ENCODE measurements at regions not wholly inside any gene's neighbourhood (a gene's known extent, or its start where the extent isn't known, plus 50 kb on each side); places are given as distances from the start of the nearest gene placed in this dataset.

GRCh38 chr7:153470004-153470671 is 582.1 kb upstream of the DPP6 start:
- TF ChIP-seq CTCF (IDR thresholded peaks at IDR 0.05) (no peak), POLR2A (IDR thresholded peaks at IDR 0.05) (no peak)
- Histone ChIP-seq H3K4me3 (no peak overlapping the region), H3K9me3 (no peaks in the 10 kb centered on the region), H3K27ac (no peak overlapping the region), H3K36me3 (no peaks in the 10 kb centered on the region), H3K27me3 (no peaks in the 10 kb centered on the region), H3K4me1 (no peaks in the 10 kb centered on the region)
- no peak for DNase-seq

GRCh38 chr7:153472516-153472915 is 579.7 kb upstream of the DPP6 start:
- TF ChIP-seq CTCF (IDR thresholded peaks at IDR 0.05) (no peak), POLR2A (IDR thresholded peaks at IDR 0.05) (no peak)

GRCh38 chr7:153473185-153473584 is 579.0 kb upstream of the DPP6 start:
- DNase-seq, result no peak
- no peaks in the 10 kb centered on the region for H3K9me3 ChIP-seq
- TF ChIP-seq CTCF (IDR thresholded peaks at IDR 0.05) (no peak), POLR2A (IDR thresholded peaks at IDR 0.05) (no peak)

More at GRCh38 chr7:153472516-153472915, 579.7 kb upstream of the DPP6 start:
- DNase-seq, result no peak
- Histone ChIP-seq H3K9me3 (no peaks in the 10 kb centered on the region), H3K27me3 (no peaks in the 10 kb centered on the region), H3K36me3 (no peaks in the 10 kb centered on the region), H3K4me1 (no peaks in the 10 kb centered on the region), H3K27ac (no peak overlapping the region), H3K4me3 (no peak overlapping the region)

GRCh38 chr7:153475239-153475638 is 577.0 kb upstream of the DPP6 start:
- TF ChIP-seq POLR2A (IDR thresholded peaks at IDR 0.05) (no peak), CTCF (IDR thresholded peaks at IDR 0.05) (no peak)
- Histone ChIP-seq H3K27ac (no peak overlapping the region), H3K27me3 (no peaks in the 10 kb centered on the region), H3K4me3 (no peak overlapping the region), H3K4me1 (no peaks in the 10 kb centered on the region), H3K36me3 (no peaks in the 10 kb centered on the region), H3K9me3 (no peaks in the 10 kb centered on the region)
- DNase-seq, result no peak

More at GRCh38 chr7:153473185-153473584, 579.0 kb upstream of the DPP6 start:
- Histone ChIP-seq H3K4me1 (no peaks in the 10 kb centered on the region), H3K4me3 (no peak overlapping the region), H3K36me3 (no peaks in the 10 kb centered on the region), H3K27ac (no peak overlapping the region), H3K27me3 (no peaks in the 10 kb centered on the region)

- Histone ChIP-seq H3K4me3 (no peak overlapping the region), H3K27me3 (no peaks in the 10 kb centered on the region), H3K9me3 (no peaks in the 10 kb centered on the region), H3K36me3 (no peaks in the 10 kb centered on the region), H3K4me1 (no peaks in the 10 kb centered on the region), H3K27ac (no peak overlapping the region)
- no peak for DNase-seq
- TF ChIP-seq CTCF (IDR thresholded peaks at IDR 0.05) (no peak), POLR2A (IDR thresholded peaks at IDR 0.05) (no peak)
Observed at GRCh38 chr7:153476166-153476565, 576.0 kb upstream of the DPP6 start.

GRCh38 chr7:153496257-153496656 is 555.9 kb upstream of the DPP6 start:
- Histone ChIP-seq H3K4me1 (no peaks in the 10 kb centered on the region), H3K36me3 (no peaks in the 10 kb centered on the region), H3K4me3 (no peak overlapping the region), H3K9me3 (no peaks in the 10 kb centered on the region), H3K27ac (no peak overlapping the region), H3K27me3 (no peaks in the 10 kb centered on the region)
- TF ChIP-seq CTCF (IDR thresholded peaks at IDR 0.05), result no peak
- TF ChIP-seq POLR2A (IDR thresholded peaks at IDR 0.05), result no peak
- DNase-seq, result no peak

Data from Peyer's patch (tissue), 4 donors.